Upper lobe of left lung (tissue), 4 donors: ENCODE measurements at regions not wholly inside any gene's neighbourhood (a gene's known extent, or its start where the extent isn't known, plus 50 kb on each side); places are given as distances from the start of the nearest gene placed in this dataset.
"Not testable (repeated sequence)": the region's sequence is repeated elsewhere in the genome, so short reads cannot be mapped to it uniquely, and the experiment has no call there.

ENCODE experiments used
- CTCF ChIP-seq, 6 experiments: fragments of 450-650 bp in 4 of 6; fragments of 200-600 bp in 2 of 6; sonication (generic) in 2 of 6; IDR thresholded peaks; one replicate each; pipeline ENCODE4 v1.5.1; 2016 to 2019; ENCODE audit warnings: antibody characterized with exemption in 6 of 6
- POLR2A ChIP-seq, 4 donors: fragments of 450-650 bp; IDR thresholded peaks; one replicate each; pipeline ENCODE4 v1.5.1; 2016 to 2017; ENCODE audit warnings: antibody characterized with exemption in 4 of 4, mild to moderate bottlenecking in 2 of 4

- not testable (repeated sequence) for TF ChIP-seq POLR2A, CTCF (IDR thresholded peaks at IDR 0.05)
These were observed 189.1 kb downstream of the KLRB1 start for GRCh38 chr12:9418669-9419041.
